HL-60 (cell line): ENCODE measurements at regions not wholly inside any gene's neighbourhood (a gene's known extent, or its start where the extent isn't known, plus 50 kb on each side); places are given as distances from the start of the nearest gene placed in this dataset.

ENCODE experiments used
- DNase-seq, 2 experiments: peaks; one replicate each; pipeline ENCODE4 v3.0.0-alpha.2; 2010 to 2020; ENCODE audit warnings: low read depth in 1 of 2, low spot score in 1 of 2
- H3K27ac ChIP-seq: fragments of 250-450 bp; sonication (Bioruptor Pico); replicated peaks from 2 replicates; pipeline ENCODE4 v1.5.1; 2020; ENCODE audit warnings: mild to moderate bottlenecking, moderate library complexity
- H3K27me3 ChIP-seq: fragments of 250-450 bp; sonication (Bioruptor Pico); 2 replicates; pipeline ENCODE4 v1.5.1; 2021; ENCODE audit warnings: mild to moderate bottlenecking, moderate library complexity; ENCODE audit not compliant: insufficient read depth, poor library complexity, severe bottlenecking
- H3K4me3 ChIP-seq: replicated peaks from 2 replicates; pipeline ENCODE4 v1.5.1; 2011; ENCODE audit warnings: mild to moderate bottlenecking, control low read depth, low read length; ENCODE audit not compliant: insufficient read depth
- CTCF ChIP-seq: IDR thresholded peaks from one replicate; pipeline ENCODE4 v1.5.1; 2011; ENCODE audit warnings: low read length, control low read depth, inconsistent platforms; ENCODE audit not compliant: insufficient read depth
- GABPA ChIP-seq: IDR thresholded peaks from 2 replicates; pipeline ENCODE4 v1.6.1; 2012; ENCODE audit warnings: low read depth
- POLR2AphosphoS5 ChIP-seq: IDR thresholded peaks from 2 replicates; pipeline ENCODE4 v1.6.1; 2012; ENCODE audit warnings: low read depth
- REST ChIP-seq: IDR thresholded peaks from 2 replicates; pipeline ENCODE4 v1.6.1; 2012; ENCODE audit warnings: low read depth; ENCODE audit not compliant: insufficient replicate concordance
- SPI1 ChIP-seq: IDR thresholded peaks from 2 replicates; pipeline ENCODE4 v1.6.1; 2012; ENCODE audit warnings: low read depth, mild to moderate bottlenecking, borderline replicate concordance

- no peak for TF ChIP-seq CTCF
- H3K27me3 ChIP-seq = no peaks in the 10 kb centered on the region
- no peak overlapping the region for H3K4me3 ChIP-seq
- no peak for DNase-seq
- no peak overlapping the region for H3K27ac ChIP-seq
Measured at GRCh38 chr5:72688916-72689315, 127.5 kb upstream of the TNPO1 start.

- no peak for DNase-seq
- no peak for TF ChIP-seq GABPA
- no peak for TF ChIP-seq SPI1
- no peak for TF ChIP-seq CTCF
- no peak for TF ChIP-seq REST
- no peak for TF ChIP-seq POLR2AphosphoS5
- Histone ChIP-seq H3K27ac (no peak overlapping the region), H3K4me3 (no peak overlapping the region), H3K27me3 (no peaks in the 10 kb centered on the region)
Measured at GRCh38 chr5:72687288-72687687, 129.2 kb upstream of the TNPO1 start.

- TF ChIP-seq CTCF = no peak
- TF ChIP-seq SPI1 = no peak
- TF ChIP-seq GABPA = no peak
- TF ChIP-seq REST = no peak
- TF ChIP-seq POLR2AphosphoS5 = no peak
- H3K27ac ChIP-seq = no peak overlapping the region
- DNase-seq = no peak
- H3K27me3 ChIP-seq = no peaks in the 10 kb centered on the region
- H3K4me3 ChIP-seq = no peak overlapping the region
Measured at GRCh38 chr5:72682561-72682960, 133.9 kb upstream of the TNPO1 start.

GRCh38 chr5:72681781-72682180, 134.7 kb upstream of the TNPO1 start:
- H3K4me3 ChIP-seq = no peak overlapping the region
- H3K27me3 ChIP-seq = no peaks in the 10 kb centered on the region
- no peak for TF ChIP-seq POLR2AphosphoS5
- no peak for TF ChIP-seq SPI1
- no peak for TF ChIP-seq CTCF
- no peak for TF ChIP-seq GABPA
- no peak for TF ChIP-seq REST
- DNase-seq = no peak
- H3K27ac ChIP-seq = no peak overlapping the region
